ENCODE measurements at regions not wholly inside any gene's neighbourhood (a gene's known extent, or its start where the extent isn't known, plus 50 kb on each side); places are given as distances from the start of the nearest gene placed in this dataset.
"Not testable (repeated sequence)": the region's sequence is repeated elsewhere in the genome, so short reads cannot be mapped to it uniquely, and the experiment has no call there.

DNA sequence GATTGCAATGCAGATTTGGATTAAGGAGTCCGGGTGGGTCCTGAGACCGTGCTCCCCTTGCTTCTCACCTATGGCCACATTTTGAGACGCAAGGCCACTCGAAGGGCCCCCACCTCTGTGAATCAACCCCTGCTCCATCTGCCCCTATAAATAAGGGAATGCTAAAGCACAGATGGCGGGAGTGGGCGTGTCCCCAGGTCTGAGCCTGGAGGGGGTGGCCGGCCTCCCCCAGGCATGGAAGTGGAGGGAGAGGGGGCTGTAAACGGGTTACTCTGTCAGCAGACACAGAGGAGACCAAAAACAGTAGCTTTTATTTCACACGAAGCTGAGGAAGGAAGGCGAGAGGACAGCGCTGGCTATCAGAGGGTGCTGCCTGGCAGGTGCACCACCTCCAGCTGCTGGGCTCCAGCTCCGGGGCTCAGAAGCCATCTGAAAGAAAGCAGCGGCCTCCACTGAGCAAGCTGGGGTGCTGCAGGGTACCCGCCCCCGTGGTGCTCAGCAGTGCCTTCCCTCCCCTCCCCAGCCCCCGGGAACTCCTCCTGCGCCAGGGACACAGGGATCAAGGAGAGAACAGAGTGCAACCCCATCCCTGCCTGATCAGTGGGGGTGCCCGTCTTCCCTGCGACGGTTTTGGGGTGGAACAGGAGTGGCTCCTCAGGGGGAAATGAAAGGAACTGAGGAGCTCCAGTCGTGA lies 56.7 kb upstream of the RAB6C start:
- TF ChIP-seq EZH2 (IDR thresholded peaks at IDR 0.05; ENCODE audit: low read length, missing control alignments) = no peak
- TF ChIP-seq, protein P1, sequence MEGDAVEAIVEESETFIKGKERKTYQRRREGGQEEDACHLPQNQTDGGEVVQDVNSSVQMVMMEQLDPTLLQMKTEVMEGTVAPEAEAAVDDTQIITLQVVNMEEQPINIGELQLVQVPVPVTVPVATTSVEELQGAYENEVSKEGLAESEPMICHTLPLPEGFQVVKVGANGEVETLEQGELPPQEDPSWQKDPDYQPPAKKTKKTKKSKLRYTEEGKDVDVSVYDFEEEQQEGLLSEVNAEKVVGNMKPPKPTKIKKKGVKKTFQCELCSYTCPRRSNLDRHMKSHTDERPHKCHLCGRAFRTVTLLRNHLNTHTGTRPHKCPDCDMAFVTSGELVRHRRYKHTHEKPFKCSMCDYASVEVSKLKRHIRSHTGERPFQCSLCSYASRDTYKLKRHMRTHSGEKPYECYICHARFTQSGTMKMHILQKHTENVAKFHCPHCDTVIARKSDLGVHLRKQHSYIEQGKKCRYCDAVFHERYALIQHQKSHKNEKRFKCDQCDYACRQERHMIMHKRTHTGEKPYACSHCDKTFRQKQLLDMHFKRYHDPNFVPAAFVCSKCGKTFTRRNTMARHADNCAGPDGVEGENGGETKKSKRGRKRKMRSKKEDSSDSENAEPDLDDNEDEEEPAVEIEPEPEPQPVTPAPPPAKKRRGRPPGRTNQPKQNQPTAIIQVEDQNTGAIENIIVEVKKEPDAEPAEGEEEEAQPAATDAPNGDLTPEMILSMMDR (conservative IDR thresholded peaks at IDR 0.05 in 1 of 2, IDR thresholded peaks at IDR 0.05 in 1 of 2; ENCODE audit: low read depth in 1 of 2, low read length in 2 of 2) = no peak
- no peak for DNase-seq (ENCODE audit: low read depth in 2 of 2)
- no peaks in the 10 kb centered on the region for H3K36me3 ChIP-seq (ENCODE audit: control insufficient read depth, insufficient read depth, low read length)
- H3K27me3 ChIP-seq (ENCODE audit: control insufficient read depth, insufficient read depth, low read length) = no peaks in the 10 kb centered on the region
- H3K27ac ChIP-seq (ENCODE audit: insufficient read depth, low read length) = no peak overlapping the region
- H3K4me3 ChIP-seq (replicated peaks in 1 of 4; ENCODE audit: control extremely low read depth in 1 of 4, insufficient read depth in 1 of 4, low read depth in 3 of 4, low read length in 4 of 4) = no peak overlapping the region
- no peaks in the 10 kb centered on the region for H3K79me2 ChIP-seq (ENCODE audit: control insufficient read depth, insufficient read depth, low read length)
- no peak overlapping the region for H2AFZ ChIP-seq (ENCODE audit: low read length)
- no peak overlapping the region for H3K4me2 ChIP-seq (ENCODE audit: extremely low read depth, insufficient read depth, low read length)
- H3K9ac ChIP-seq (ENCODE audit: insufficient read depth, low read length) = no peak overlapping the region
- no peaks in the 10 kb centered on the region for H3K4me1 ChIP-seq (ENCODE audit: control insufficient read depth, extremely low read depth, insufficient read depth, low read length)
- no peaks in the 10 kb centered on the region for H3K9me3 ChIP-seq (ENCODE audit: control insufficient read depth, insufficient read depth, low read depth, low read length)
- H4K20me1 ChIP-seq (ENCODE audit: control insufficient read depth, extremely low read depth, insufficient read depth, low read length) = no peaks in the 10 kb centered on the region

DNA sequence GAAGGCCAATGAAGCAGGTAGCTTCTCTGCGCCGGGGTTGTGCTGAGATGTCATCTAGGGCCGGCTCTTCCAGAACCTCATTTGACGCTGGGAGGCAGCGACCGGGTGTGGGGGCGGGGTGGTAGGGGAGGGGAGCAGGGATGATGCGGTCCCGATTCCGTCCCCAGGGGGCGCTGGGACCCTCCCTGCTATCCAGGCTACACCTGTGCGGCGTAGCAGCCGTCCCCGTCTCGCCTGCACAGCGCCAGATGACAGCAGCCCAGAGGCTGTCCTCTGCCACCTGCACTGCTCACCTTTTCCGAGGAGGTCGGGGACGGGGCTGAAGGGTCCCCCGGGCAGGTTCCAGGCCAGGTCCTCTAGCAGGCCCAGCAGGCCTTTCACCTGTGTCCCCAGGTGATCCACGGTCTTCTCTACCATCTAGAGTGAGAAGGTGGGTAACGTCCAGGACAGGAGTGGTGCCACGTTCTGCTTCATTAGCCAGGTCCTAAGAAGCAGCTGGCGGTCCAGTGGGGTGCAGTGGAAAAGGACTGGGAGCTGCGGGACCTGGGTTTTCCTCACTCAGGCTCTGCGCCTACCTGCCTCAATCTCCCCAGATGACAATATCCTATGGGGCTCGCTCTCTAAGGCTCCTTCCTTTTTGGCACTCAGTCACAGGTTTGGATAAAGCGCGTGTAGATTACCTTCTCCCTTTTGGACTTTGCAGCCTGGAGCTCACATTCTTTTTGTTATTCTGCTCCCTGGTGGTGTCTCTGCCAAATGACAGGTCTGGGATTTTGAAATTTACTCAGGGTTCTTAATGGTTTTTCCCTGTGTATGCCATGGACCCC lies 56.0 kb upstream of the RAB6C start:
- Histone ChIP-seq H3K4me2 (ENCODE audit: extremely low read depth, insufficient read depth, low read length) (no peak overlapping the region), H3K27ac (ENCODE audit: insufficient read depth, low read length) (no peak overlapping the region), H2AFZ (ENCODE audit: low read length) (no peak overlapping the region), H3K79me2 (ENCODE audit: control insufficient read depth, insufficient read depth, low read length) (no peaks in the 10 kb centered on the region), H3K9me3 (ENCODE audit: control insufficient read depth, insufficient read depth, low read depth, low read length) (no peaks in the 10 kb centered on the region), H3K4me3 (replicated peaks in 1 of 4; ENCODE audit: control extremely low read depth in 1 of 4, insufficient read depth in 1 of 4, low read depth in 3 of 4, low read length in 4 of 4) (no peak overlapping the region), H3K9ac (ENCODE audit: insufficient read depth, low read length) (no peak overlapping the region), H3K4me1 (ENCODE audit: control insufficient read depth, extremely low read depth, insufficient read depth, low read length) (no peaks in the 10 kb centered on the region), H3K27me3 (ENCODE audit: control insufficient read depth, insufficient read depth, low read length) (no peaks in the 10 kb centered on the region), H3K36me3 (ENCODE audit: control insufficient read depth, insufficient read depth, low read length) (no peaks in the 10 kb centered on the region), H4K20me1 (ENCODE audit: control insufficient read depth, extremely low read depth, insufficient read depth, low read length) (no peaks in the 10 kb centered on the region)
- no peak for TF ChIP-seq EZH2 (IDR thresholded peaks at IDR 0.05; ENCODE audit: low read length, missing control alignments)
- TF ChIP-seq, protein P1 (conservative IDR thresholded peaks at IDR 0.05 in 1 of 2, IDR thresholded peaks at IDR 0.05 in 1 of 2; ENCODE audit: low read depth in 1 of 2, low read length in 2 of 2) = peak; percentile 47 to 61
- peak; percentile 14 to 51 for DNase-seq (ENCODE audit: low read depth in 2 of 2)

DNA sequence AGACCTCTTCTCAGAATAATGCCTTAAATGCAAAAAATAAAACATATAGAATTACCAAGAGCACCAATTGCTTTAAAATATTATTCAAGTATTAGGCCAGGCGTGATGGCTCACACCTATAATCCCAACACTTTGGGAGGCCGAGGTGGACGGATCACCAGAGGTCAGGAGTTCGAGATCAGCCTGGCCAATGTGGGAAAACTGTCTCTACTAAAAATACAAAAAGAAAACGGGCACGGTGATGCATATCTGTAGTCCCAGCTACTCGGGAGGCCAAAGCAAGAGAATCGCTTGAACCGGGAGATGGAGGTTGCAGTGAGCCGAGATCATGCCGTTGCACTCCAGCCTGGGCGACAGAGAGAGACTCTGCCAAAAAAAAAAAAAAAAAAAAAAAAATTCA lies 55.4 kb upstream of the RAB6C start:
- H4K20me1 ChIP-seq (ENCODE audit: control insufficient read depth, extremely low read depth, insufficient read depth, low read length); DNase-seq (ENCODE audit: low read depth in 2 of 2); H3K36me3 ChIP-seq (ENCODE audit: control insufficient read depth, insufficient read depth, low read length); H3K9me3 ChIP-seq (ENCODE audit: control insufficient read depth, insufficient read depth, low read depth, low read length); H3K27ac ChIP-seq (ENCODE audit: insufficient read depth, low read length); H3K4me2 ChIP-seq (ENCODE audit: extremely low read depth, insufficient read depth, low read length); H3K79me2 ChIP-seq (ENCODE audit: control insufficient read depth, insufficient read depth, low read length); H3K9ac ChIP-seq (ENCODE audit: insufficient read depth, low read length); H3K4me3 ChIP-seq (replicated peaks in 1 of 4; ENCODE audit: control extremely low read depth in 1 of 4, insufficient read depth in 1 of 4, low read depth in 3 of 4, low read length in 4 of 4); H3K4me1 ChIP-seq (ENCODE audit: control insufficient read depth, extremely low read depth, insufficient read depth, low read length); H3K27me3 ChIP-seq (ENCODE audit: control insufficient read depth, insufficient read depth, low read length); H2AFZ ChIP-seq (ENCODE audit: low read length): not testable (repeated sequence)
